ENCODE measurements at regions not wholly inside any gene's neighbourhood (a gene's known extent, or its start where the extent isn't known, plus 50 kb on each side); places are given as distances from the start of the nearest gene placed in this dataset.

GRCh38 chr16:85245307-85246172, 133.3 kb upstream of the CIBAR2 start:
- TF ChIP-seq CTCF (IDR thresholded peaks at IDR 0.05) (peak; percentile 76 to 85 (median 78)), POLR2AphosphoS5 (IDR thresholded peaks at IDR 0.05) (no peak), POLR2A (IDR thresholded peaks at IDR 0.05) (no peak), EP300 (IDR thresholded peaks at IDR 0.05; ENCODE audit: low read depth) (no peak)
